ENCODE measurements at regions not wholly inside any gene's neighbourhood (a gene's known extent, or its start where the extent isn't known, plus 50 kb on each side); places are given as distances from the start of the nearest gene placed in this dataset.

DNA sequence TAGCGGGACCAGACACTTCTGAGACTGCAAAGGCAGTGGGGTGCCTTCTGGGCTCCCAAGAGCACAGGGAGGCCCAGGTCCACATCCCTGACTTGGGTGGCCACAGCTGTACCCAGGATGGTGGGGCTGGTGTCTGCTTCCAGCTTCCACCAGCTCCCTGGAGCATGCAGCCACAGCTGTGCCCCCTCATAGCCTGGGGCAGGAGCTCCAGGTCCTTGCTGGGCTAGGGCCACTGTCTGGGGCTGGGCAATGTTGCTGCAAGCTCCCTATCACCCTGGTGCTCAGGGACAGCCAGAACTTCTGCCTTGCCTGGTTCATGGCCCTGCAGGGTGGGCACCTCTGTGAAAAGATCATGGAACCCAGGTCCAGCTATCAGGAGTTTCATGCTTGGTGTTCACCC, 673.9 kb downstream of the SH3BGRL start:
- TF ChIP-seq YY1 (tag by site-specific recombination; IDR thresholded peaks at IDR 0.05): no peak
- TF ChIP-seq, protein P1, sequence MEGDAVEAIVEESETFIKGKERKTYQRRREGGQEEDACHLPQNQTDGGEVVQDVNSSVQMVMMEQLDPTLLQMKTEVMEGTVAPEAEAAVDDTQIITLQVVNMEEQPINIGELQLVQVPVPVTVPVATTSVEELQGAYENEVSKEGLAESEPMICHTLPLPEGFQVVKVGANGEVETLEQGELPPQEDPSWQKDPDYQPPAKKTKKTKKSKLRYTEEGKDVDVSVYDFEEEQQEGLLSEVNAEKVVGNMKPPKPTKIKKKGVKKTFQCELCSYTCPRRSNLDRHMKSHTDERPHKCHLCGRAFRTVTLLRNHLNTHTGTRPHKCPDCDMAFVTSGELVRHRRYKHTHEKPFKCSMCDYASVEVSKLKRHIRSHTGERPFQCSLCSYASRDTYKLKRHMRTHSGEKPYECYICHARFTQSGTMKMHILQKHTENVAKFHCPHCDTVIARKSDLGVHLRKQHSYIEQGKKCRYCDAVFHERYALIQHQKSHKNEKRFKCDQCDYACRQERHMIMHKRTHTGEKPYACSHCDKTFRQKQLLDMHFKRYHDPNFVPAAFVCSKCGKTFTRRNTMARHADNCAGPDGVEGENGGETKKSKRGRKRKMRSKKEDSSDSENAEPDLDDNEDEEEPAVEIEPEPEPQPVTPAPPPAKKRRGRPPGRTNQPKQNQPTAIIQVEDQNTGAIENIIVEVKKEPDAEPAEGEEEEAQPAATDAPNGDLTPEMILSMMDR (tag by site-specific recombination; IDR thresholded peaks at IDR 0.05): no peak

All from HEK293 (cell line).